ENCODE measurements at regions not wholly inside any gene's neighbourhood (a gene's known extent, or its start where the extent isn't known, plus 50 kb on each side); places are given as distances from the start of the nearest gene placed in this dataset.

GRCh38 chr10:33454554-33454953, 120.1 kb upstream of the NRP1 start:
- H3K4ac ChIP-seq (ENCODE audit: low read depth, low read length): no peak overlapping the region
- Mint-ChIP-seq H3K4me3 (no peak overlapping the region), H3K4me1 (no peaks in the 10 kb centered on the region), H3K36me3 (ENCODE audit: insufficient read depth in 1 of 3, low read depth in 3 of 3) (peaks cover 0 to 6% (median 1%) of the 10 kb centered on the region in 3 experiments; a peak in 4 of 7 replicates), H3K9me3 (peaks cover 5 to 6% of the 10 kb centered on the region in 2 experiments; a peak in 3 of 5 replicates), H3K27ac (no peak overlapping the region), H3K27me3 (ENCODE audit: low read depth) (no peaks in the 10 kb centered on the region)
- H3K14ac ChIP-seq (ENCODE audit: insufficient read depth, low read length): no peak overlapping the region
- no peaks in the 10 kb centered on the region for H3K79me1 ChIP-seq (ENCODE audit: insufficient read depth, low read depth, low read length, poor library complexity, severe bottlenecking)
- no peak overlapping the region for H2AFZ ChIP-seq (ENCODE audit: low read length)
- no peak overlapping the region for H3K23ac ChIP-seq (ENCODE audit: insufficient read length, low read depth, low read length)
- no peak overlapping the region for H3K4me2 ChIP-seq (ENCODE audit: insufficient read depth, insufficient read length, low read length)
- H4K5ac ChIP-seq (ENCODE audit: insufficient read length, low read depth, low read length): no peak overlapping the region
- no peak overlapping the region for H4K91ac ChIP-seq (ENCODE audit: insufficient read length, low read depth, low read length)
- H3K18ac ChIP-seq (ENCODE audit: insufficient read length, low read depth, low read length): no peak overlapping the region
- no CpG with 5 or more reads among the region's 2 CpGs for WGBS (ENCODE audit: extremely low coverage, insufficient read length, low lambda C conversion rate)
- H2BK120ac ChIP-seq (ENCODE audit: low read depth, low read length, poor library complexity, severe bottlenecking): no peak overlapping the region
- H2BK12ac ChIP-seq (ENCODE audit: insufficient read length, low read depth, low read length): no peak overlapping the region
- H3K9ac ChIP-seq (ENCODE audit: extremely low read depth, insufficient read length, low read length): no peak overlapping the region
- H4K20me1 ChIP-seq (ENCODE audit: control insufficient read depth, insufficient read depth, insufficient read length): no peaks in the 10 kb centered on the region
- no peak overlapping the region for H2BK20ac ChIP-seq (ENCODE audit: low read depth, low read length, poor library complexity, severe bottlenecking)
- H3K79me2 ChIP-seq (ENCODE audit: insufficient read depth, low read length): no peaks in the 10 kb centered on the region
- no peak overlapping the region for H2BK5ac ChIP-seq (ENCODE audit: insufficient read length, low read length)
- no peak overlapping the region for H2AK5ac ChIP-seq (ENCODE audit: insufficient read length, low read length)
- H3K56ac ChIP-seq (ENCODE audit: insufficient read length, low read depth, low read length): no peak overlapping the region
- no peak overlapping the region for H4K8ac ChIP-seq (replicated peaks; ENCODE audit: insufficient read length, low read depth, low read length)
- no peaks in the 10 kb centered on the region for H3K27me3 ChIP-seq (ENCODE audit: insufficient read depth, low read length)
- H3K27ac ChIP-seq (ENCODE audit: insufficient read length, low read depth, low read length): no peak overlapping the region
- DNase-seq: no peak
- no peak for TF ChIP-seq CTCF (conservative IDR thresholded peaks at IDR 0.05)
- no peaks in the 10 kb centered on the region for H3K9me3 ChIP-seq (ENCODE audit: control insufficient read depth, low read depth, low read length)
- no peak overlapping the region for H2BK15ac ChIP-seq (ENCODE audit: low read depth, low read length)
- no peak overlapping the region for H3T11ph ChIP-seq (ENCODE audit: low read length)
- no peaks in the 10 kb centered on the region for H3K23me2 ChIP-seq (ENCODE audit: insufficient read length, low read depth, low read length, poor library complexity, severe bottlenecking)
- H3K4me1 ChIP-seq (ENCODE audit: insufficient read depth, low read length): no peaks in the 10 kb centered on the region

All from H9 (cell line).